ENCODE measurements at regions not wholly inside any gene's neighbourhood (a gene's known extent, or its start where the extent isn't known, plus 50 kb on each side); places are given as distances from the start of the nearest gene placed in this dataset.

- Histone ChIP-seq H3K14ac (ENCODE audit: low read length) (no peak overlapping the region), H3K27ac (ENCODE audit: low read depth, low read length) (no peak overlapping the region), H3K4ac (ENCODE audit: low read depth, low read length) (no peak overlapping the region), H2BK120ac (ENCODE audit: insufficient read depth, low read length, poor library complexity) (no peak overlapping the region), H3K27me3 (ENCODE audit: insufficient read depth, low read length) (no peaks in the 10 kb centered on the region), H4K8ac (ENCODE audit: low read depth, low read length) (no peak overlapping the region), H3K4me2 (ENCODE audit: low read length) (no peak overlapping the region), H4K12ac (ENCODE audit: low read depth, low read length) (no peak overlapping the region), H3K4me3 (ENCODE audit: low read depth, low read length) (no peak overlapping the region), H2AFZ (ENCODE audit: insufficient read depth, low read length, poor library complexity) (no peak overlapping the region), H4K91ac (ENCODE audit: low read depth, low read length) (no peak overlapping the region), H3K4me1 (ENCODE audit: control insufficient read depth in 1 of 2, insufficient read depth in 2 of 2, low read length in 2 of 2) (no peaks in the 10 kb centered on the region), H2AK5ac (ENCODE audit: low read length) (no peak overlapping the region), H3K18ac (ENCODE audit: low read length) (no peak overlapping the region), H3K79me1 (ENCODE audit: low read length) (no peaks in the 10 kb centered on the region), H2BK12ac (ENCODE audit: low read length) (no peak overlapping the region), H3K9ac (ENCODE audit: low read length) (no peak overlapping the region), H3K9me3 (ENCODE audit: insufficient read depth, low read depth, low read length) (no peaks in the 10 kb centered on the region), H3K23ac (ENCODE audit: low read length) (no peak overlapping the region), H2BK5ac (ENCODE audit: low read depth, low read length, poor library complexity) (no peak overlapping the region), H3K79me2 (ENCODE audit: control insufficient read depth, insufficient read depth, low read length, poor library complexity) (no peaks in the 10 kb centered on the region), H3K36me3 (ENCODE audit: control insufficient read depth in 1 of 2, insufficient read depth in 2 of 2, low read length in 2 of 2) (no peaks in the 10 kb centered on the region)
- DNase-seq: no peak
- WGBS (ENCODE audit: extremely low coverage, insufficient coverage, insufficient read length): no CpG with 5 or more reads among the region's 1 CpG
Measured at GRCh38 chr4:163221467-163221866, 54.8 kb upstream of the NAF1 start.

GRCh38 chr4:163217505-163217904, 50.8 kb upstream of the NAF1 start:
- no peak overlapping the region for H4K8ac ChIP-seq (ENCODE audit: low read depth, low read length)
- H3K14ac ChIP-seq (ENCODE audit: low read length): no peak overlapping the region
- H3K23ac ChIP-seq (ENCODE audit: low read length): no peak overlapping the region
- H3K79me2 ChIP-seq (ENCODE audit: control insufficient read depth, insufficient read depth, low read length, poor library complexity): no peaks in the 10 kb centered on the region
- H3K9me3 ChIP-seq (ENCODE audit: insufficient read depth, low read depth, low read length): no peaks in the 10 kb centered on the region
- no peaks in the 10 kb centered on the region for H3K36me3 ChIP-seq (ENCODE audit: control insufficient read depth in 1 of 2, insufficient read depth in 2 of 2, low read length in 2 of 2)
- H2BK5ac ChIP-seq (ENCODE audit: low read depth, low read length, poor library complexity): no peak overlapping the region
- no peaks in the 10 kb centered on the region for H3K79me1 ChIP-seq (ENCODE audit: low read length)
- no peak overlapping the region for H3K4me2 ChIP-seq (ENCODE audit: low read length)
- H3K9ac ChIP-seq (ENCODE audit: low read length): no peak overlapping the region
- no peak overlapping the region for H4K12ac ChIP-seq (ENCODE audit: low read depth, low read length)
- H2BK12ac ChIP-seq (ENCODE audit: low read length): no peak overlapping the region
- H3K4ac ChIP-seq (ENCODE audit: low read depth, low read length): no peak overlapping the region
- no peak overlapping the region for H4K91ac ChIP-seq (ENCODE audit: low read depth, low read length)
- no peak for DNase-seq
- no peak overlapping the region for H3K4me3 ChIP-seq (ENCODE audit: low read depth, low read length)
- no peak overlapping the region for H3K18ac ChIP-seq (ENCODE audit: low read length)
- no CpG with 5 or more reads among the region's 3 CpGs for WGBS (ENCODE audit: extremely low coverage, insufficient coverage, insufficient read length)
- no peak overlapping the region for H2BK120ac ChIP-seq (ENCODE audit: insufficient read depth, low read length, poor library complexity)
- H2AK5ac ChIP-seq (ENCODE audit: low read length): no peak overlapping the region
- no peaks in the 10 kb centered on the region for H3K27me3 ChIP-seq (ENCODE audit: insufficient read depth, low read length)
- H2AFZ ChIP-seq (ENCODE audit: insufficient read depth, low read length, poor library complexity): no peak overlapping the region
- no peaks in the 10 kb centered on the region for H3K4me1 ChIP-seq (ENCODE audit: control insufficient read depth in 1 of 2, insufficient read depth in 2 of 2, low read length in 2 of 2)
- no peak overlapping the region for H3K27ac ChIP-seq (ENCODE audit: low read depth, low read length)

Measured in trophoblast cell (in vitro differentiated cells and primary cell).